BJ (cell line): ENCODE measurements at regions not wholly inside any gene's neighbourhood (a gene's known extent, or its start where the extent isn't known, plus 50 kb on each side); places are given as distances from the start of the nearest gene placed in this dataset.

Experiments
- CTCF ChIA-PET: fragments of 350-600 bp; formaldehyde crosslinking; extraction: SDS; loops from one replicate; lab custom pipeline; 2021; ENCODE audit warnings: antibody characterized with exemption, inconsistent platforms; lab: Yijun Ruan, JAX
- POLR2A ChIA-PET: fragments of 300-600 bp; sonication (Branson Sonifier 250); formaldehyde crosslinking; extraction: SDS; loops from one replicate; lab custom pipeline; 2021; ENCODE audit warnings: antibody characterized with exemption; lab: Charles Lee
- DNase-seq: peaks from one replicate; pipeline ENCODE4 v3.0.0-alpha.2; 2011; ENCODE audit warnings: low read depth
- H3K27me3 ChIP-seq: 2 replicates; pipeline ENCODE4 v1.6.0; 2011; ENCODE audit warnings: low read length; ENCODE audit not compliant: control insufficient read depth, insufficient read depth
- H3K36me3 ChIP-seq: 2 replicates; pipeline ENCODE4 v1.5.1; 2011; ENCODE audit warnings: low read length; ENCODE audit not compliant: control insufficient read depth, insufficient read depth
- H3K4me3 ChIP-seq: 2 replicates; pipeline ENCODE4 v1.5.1; 2011; ENCODE audit warnings: low read depth, mild to moderate bottlenecking, control low read depth, low read length
- CTCF ChIP-seq: IDR thresholded peaks from 2 replicates; pipeline ENCODE4 v1.5.1; 2011; ENCODE audit warnings: low read depth, mild to moderate bottlenecking, control low read depth, inconsistent platforms, low read length, moderate library complexity; ENCODE audit not compliant: insufficient read depth

DNA sequence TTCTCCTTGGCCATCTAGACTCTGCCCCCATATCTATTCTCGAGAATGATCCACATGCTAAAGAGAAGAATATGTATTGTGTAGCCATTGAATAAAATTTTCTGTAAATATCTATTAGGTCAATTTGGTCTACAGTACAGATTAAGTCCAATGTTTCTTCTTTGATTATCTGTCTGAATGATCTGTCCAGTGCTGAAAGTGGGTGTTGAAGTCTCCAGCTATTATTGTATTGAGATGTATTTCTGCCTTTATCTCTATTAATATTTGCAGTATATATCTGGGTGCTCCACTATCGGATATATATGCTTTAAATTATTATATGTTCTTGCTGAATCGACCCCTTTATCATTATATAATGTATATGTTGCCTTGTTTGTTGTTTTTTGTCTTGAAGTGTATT is 384.9 kb upstream of the ROBO1 start:
- Histone ChIP-seq H3K27me3 (no peaks in the 10 kb centered on the region), H3K36me3 (no peaks in the 10 kb centered on the region), H3K4me3 (no peak overlapping the region)
- ChIA-PET CTCF (no interaction called here), POLR2A (no interaction called here)
- DNase-seq = no peak
- no peak for TF ChIP-seq CTCF

DNA sequence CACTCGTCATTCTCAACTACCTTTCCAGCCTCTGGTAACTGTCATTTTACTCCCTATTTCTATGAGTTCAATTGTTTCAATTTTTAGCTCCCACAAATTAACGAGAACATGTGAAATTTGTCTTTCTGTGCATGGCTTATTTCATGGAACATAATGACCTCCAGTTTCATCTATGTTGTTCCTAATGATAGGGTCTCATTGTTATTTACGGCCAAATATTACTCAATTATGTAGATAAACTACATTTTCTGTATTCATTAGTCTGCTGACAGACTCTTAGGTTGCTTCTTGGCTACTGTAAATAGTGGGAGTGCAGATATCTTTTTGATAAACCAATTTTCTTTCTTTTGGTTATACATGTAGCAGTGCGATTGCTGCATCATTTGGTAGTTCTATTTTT is 374.9 kb upstream of the ROBO1 start:
- CTCF ChIA-PET = no interaction called here
- Histone ChIP-seq H3K27me3 (no peaks in the 10 kb centered on the region), H3K36me3 (no peaks in the 10 kb centered on the region), H3K4me3 (no peak overlapping the region)
- POLR2A ChIA-PET = no interaction called here
- DNase-seq = no peak
- no peak for TF ChIP-seq CTCF

DNA sequence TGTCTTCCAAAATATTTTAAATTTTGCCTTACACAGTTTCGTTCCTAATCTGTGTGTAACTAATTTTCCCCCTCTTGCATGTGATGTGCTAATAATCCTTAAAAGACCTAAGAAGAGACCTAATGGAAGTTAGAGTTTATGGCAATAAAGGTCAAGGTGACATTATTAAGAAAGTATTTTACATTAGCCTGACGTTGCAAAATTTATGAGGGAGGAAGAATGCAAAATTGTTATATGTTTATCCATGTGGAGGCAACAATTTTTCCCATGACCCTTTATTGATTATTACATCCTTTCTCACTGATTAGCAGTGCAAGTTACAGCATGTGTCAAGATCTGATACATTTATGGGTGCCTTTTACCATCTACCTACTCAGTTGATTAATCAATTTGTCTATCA is 373.8 kb upstream of the ROBO1 start:
- H3K27me3 ChIP-seq = no peaks in the 10 kb centered on the region
- no peak for TF ChIP-seq CTCF
- ChIA-PET CTCF (no interaction called here), POLR2A (no interaction called here)
- H3K36me3 ChIP-seq = no peaks in the 10 kb centered on the region
- DNase-seq = no peak
- no peak overlapping the region for H3K4me3 ChIP-seq

DNA sequence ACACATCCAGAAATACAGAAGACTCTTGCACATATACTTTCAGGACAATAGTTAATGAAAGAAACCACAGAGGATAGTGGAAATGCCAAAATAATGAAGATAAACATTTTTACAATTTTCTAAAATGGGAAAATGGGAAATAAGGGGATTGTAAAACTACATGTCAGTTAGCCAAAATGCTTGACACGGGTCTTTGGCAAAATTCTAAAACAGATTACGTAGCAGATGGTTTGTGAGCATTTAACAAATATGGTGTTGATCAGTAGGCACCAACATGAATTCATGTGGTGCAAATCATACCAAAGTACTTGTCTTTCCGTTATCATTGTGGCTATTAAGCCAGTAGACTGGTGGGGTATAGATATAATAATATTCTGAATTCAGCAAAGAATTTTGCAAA is 348.5 kb upstream of the ROBO1 start:
- no peak overlapping the region for H3K4me3 ChIP-seq
- POLR2A ChIA-PET = no interaction called here
- H3K36me3 ChIP-seq = no peaks in the 10 kb centered on the region
- no peaks in the 10 kb centered on the region for H3K27me3 ChIP-seq
- DNase-seq = no peak
- CTCF ChIA-PET = no interaction called here
- TF ChIP-seq CTCF = no peak

DNA sequence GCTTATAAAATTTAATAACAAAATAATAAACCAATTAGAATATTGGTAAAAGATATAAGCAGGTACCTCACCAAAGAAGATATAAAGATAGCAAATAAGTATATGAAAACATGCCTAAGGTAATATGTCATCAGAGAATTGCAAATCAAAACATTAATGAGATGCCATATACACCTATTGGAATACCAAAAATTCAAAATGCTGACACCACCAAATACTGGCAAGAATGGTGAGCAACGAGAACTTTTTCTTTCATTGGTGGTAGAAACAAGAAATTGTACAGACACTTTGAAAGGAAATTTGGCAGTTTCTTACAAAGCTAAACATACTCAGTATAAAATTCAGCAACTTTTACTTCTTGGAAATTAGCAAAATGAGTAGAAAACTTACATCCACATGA is 346.9 kb upstream of the ROBO1 start:
- no peaks in the 10 kb centered on the region for H3K36me3 ChIP-seq
- no peak overlapping the region for H3K4me3 ChIP-seq
- ChIA-PET CTCF (no interaction called here), POLR2A (no interaction called here)
- DNase-seq = no peak
- no peak for TF ChIP-seq CTCF
- no peaks in the 10 kb centered on the region for H3K27me3 ChIP-seq
